ENCODE measurements at regions not wholly inside any gene's neighbourhood (a gene's known extent, or its start where the extent isn't known, plus 50 kb on each side); places are given as distances from the start of the nearest gene placed in this dataset.

DNA sequence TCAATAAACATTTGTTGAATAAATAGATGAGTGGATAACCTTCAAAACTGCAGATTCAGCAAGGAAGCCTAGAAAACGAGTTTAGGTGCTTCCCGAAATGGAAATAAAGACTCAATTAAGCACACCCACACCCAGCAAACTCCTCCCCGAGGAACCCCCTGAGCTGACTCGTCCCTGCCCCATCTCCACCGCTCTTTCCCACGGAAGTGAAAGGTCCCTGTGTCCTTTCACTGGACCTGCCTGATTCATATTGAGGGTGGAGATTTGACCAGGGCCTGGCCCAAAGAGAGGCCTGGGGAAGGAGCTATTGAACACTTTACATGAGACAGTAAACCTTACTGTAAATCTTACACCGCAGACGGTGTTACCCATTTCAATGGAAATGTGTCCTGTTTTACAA is 129.1 kb downstream of the CPZ start (continued):
- no peak for TF ChIP-seq SRF (IDR thresholded peaks at IDR 0.05; ENCODE audit: low read depth, low read length)
- no peak for TF ChIP-seq POLR2A (IDR thresholded peaks at IDR 0.05; ENCODE audit: control extremely low read depth in 1 of 2, low read depth in 2 of 2, low read length in 2 of 2)
- no peak for TF ChIP-seq JUND (IDR thresholded peaks at IDR 0.05; ENCODE audit: low read length)
- TF ChIP-seq ASH2L (IDR thresholded peaks at IDR 0.05; ENCODE audit: low read length) = no peak
- TF ChIP-seq, protein P1, sequence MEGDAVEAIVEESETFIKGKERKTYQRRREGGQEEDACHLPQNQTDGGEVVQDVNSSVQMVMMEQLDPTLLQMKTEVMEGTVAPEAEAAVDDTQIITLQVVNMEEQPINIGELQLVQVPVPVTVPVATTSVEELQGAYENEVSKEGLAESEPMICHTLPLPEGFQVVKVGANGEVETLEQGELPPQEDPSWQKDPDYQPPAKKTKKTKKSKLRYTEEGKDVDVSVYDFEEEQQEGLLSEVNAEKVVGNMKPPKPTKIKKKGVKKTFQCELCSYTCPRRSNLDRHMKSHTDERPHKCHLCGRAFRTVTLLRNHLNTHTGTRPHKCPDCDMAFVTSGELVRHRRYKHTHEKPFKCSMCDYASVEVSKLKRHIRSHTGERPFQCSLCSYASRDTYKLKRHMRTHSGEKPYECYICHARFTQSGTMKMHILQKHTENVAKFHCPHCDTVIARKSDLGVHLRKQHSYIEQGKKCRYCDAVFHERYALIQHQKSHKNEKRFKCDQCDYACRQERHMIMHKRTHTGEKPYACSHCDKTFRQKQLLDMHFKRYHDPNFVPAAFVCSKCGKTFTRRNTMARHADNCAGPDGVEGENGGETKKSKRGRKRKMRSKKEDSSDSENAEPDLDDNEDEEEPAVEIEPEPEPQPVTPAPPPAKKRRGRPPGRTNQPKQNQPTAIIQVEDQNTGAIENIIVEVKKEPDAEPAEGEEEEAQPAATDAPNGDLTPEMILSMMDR (IDR thresholded peaks at IDR 0.05; ENCODE audit: control extremely low read depth in 1 of 3, insufficient read depth in 1 of 3, low read depth in 1 of 3, low read length in 3 of 3) = no peak

Measured in H1 (cell line).